Neural cell (in vitro differentiated cells): ENCODE measurements at regions not wholly inside any gene's neighbourhood (a gene's known extent, or its start where the extent isn't known, plus 50 kb on each side); places are given as distances from the start of the nearest gene placed in this dataset.

Source experiments
- H2AFZ ChIP-seq: fragments of 200-600, 300-800 bp; sonication (generic), shearing (Covaris generic); 2 replicates; pipeline ENCODE4 v1.6.0; 2014; ENCODE audit warnings: low read depth, mild to moderate bottlenecking, antibody characterized with exemption, low read length, moderate library complexity
- H3F3A ChIP-seq: fragments of 200-600 bp; shearing (Covaris generic); 2 replicates; pipeline ENCODE4 v1.6.1; 2016; ENCODE audit warnings: mild to moderate bottlenecking, moderate library complexity, mixed read lengths, antibody characterized with exemption, low read length; ENCODE audit not compliant: insufficient read depth, poor library complexity, severe bottlenecking
- H3K27ac ChIP-seq: fragments of 200-600, 300-800 bp; sonication (generic), shearing (Covaris generic); 2 replicates; pipeline ENCODE4 v1.5.1; 2014; ENCODE audit warnings: mild to moderate bottlenecking, low read length, moderate library complexity
- H3K27me3 ChIP-seq: fragments of 300-800, 200-600 bp; sonication (generic), shearing (Covaris generic); 2 replicates; pipeline ENCODE4 v1.6.0; 2014; ENCODE audit warnings: mild to moderate bottlenecking, low read depth, low read length, moderate library complexity; ENCODE audit not compliant: insufficient read depth
- H3K36me3 ChIP-seq: fragments of 300-800, 200-600 bp; sonication (generic), shearing (Covaris generic); 2 replicates; pipeline ENCODE4 v1.5.1; 2014; ENCODE audit warnings: mild to moderate bottlenecking, antibody characterized with exemption, low read length, moderate library complexity; ENCODE audit not compliant: insufficient read depth
- H3K4me2 ChIP-seq: fragments of 300-800, 200-600 bp; sonication (generic), shearing (Covaris generic); 2 replicates; pipeline ENCODE4 v1.6.0; 2014; ENCODE audit warnings: mild to moderate bottlenecking, low read length
- H3K4me3 ChIP-seq: fragments of 300-800, 200-600 bp; sonication (generic), shearing (Covaris generic); 2 replicates; pipeline ENCODE4 v1.5.1; 2014; ENCODE audit warnings: mild to moderate bottlenecking, low read length, moderate library complexity
- H3K79me2 ChIP-seq: fragments of 200-600 bp; shearing (Covaris generic); replicated peaks from 2 replicates; pipeline ENCODE4 v1.6.0; 2014; ENCODE audit warnings: mild to moderate bottlenecking, low read length, moderate library complexity; ENCODE audit not compliant: insufficient read depth
- H3K9ac ChIP-seq: fragments of 300-800, 200-600 bp; sonication (generic), shearing (Covaris generic); 2 replicates; pipeline ENCODE4 v1.6.1; 2016; ENCODE audit warnings: mild to moderate bottlenecking, low read length, mixed read lengths
- H3K9me2 ChIP-seq: fragments of 200-600 bp; shearing (Covaris generic); 2 replicates; pipeline ENCODE4 v1.6.1; 2016; ENCODE audit warnings: mild to moderate bottlenecking, low read length, mixed read lengths; ENCODE audit not compliant: insufficient read depth
- H3K9me3 ChIP-seq: fragments of 200-600, 300-800 bp; sonication (generic), shearing (Covaris generic); 2 replicates; pipeline ENCODE4 v1.6.1; 2016; ENCODE audit warnings: mild to moderate bottlenecking, mixed run types, low read length, moderate library complexity, mixed read lengths
- H4K20me1 ChIP-seq: fragments of 200-600 bp; shearing (Covaris generic); 2 replicates; pipeline ENCODE4 v1.6.1; 2016; ENCODE audit warnings: mild to moderate bottlenecking, mixed run types; ENCODE audit not compliant: insufficient read depth
- CTCF ChIP-seq: fragments of 450-650 bp; IDR thresholded peaks from 2 replicates; pipeline ENCODE4 v1.5.1; 2014; ENCODE audit warnings: antibody characterized with exemption, mild to moderate bottlenecking, moderate library complexity; ENCODE audit not compliant: poor library complexity, severe bottlenecking
- EP300 ChIP-seq: fragments of 450-650 bp; conservative IDR thresholded peaks from 2 replicates; pipeline ENCODE4 v1.6.1; 2014; ENCODE audit warnings: antibody characterized with exemption, mild to moderate bottlenecking, moderate library complexity; ENCODE audit not compliant: poor library complexity, severe bottlenecking
- EZH2 ChIP-seq: fragments of 200-600, 300-800 bp; shearing (Covaris generic), sonication (generic); IDR thresholded peaks from 2 replicates; pipeline ENCODE4 v1.6.1; 2014; ENCODE audit warnings: antibody characterized with exemption, low read length, borderline replicate concordance, mild to moderate bottlenecking; ENCODE audit not compliant: insufficient read depth, poor library complexity, severe bottlenecking
- MXI1 ChIP-seq: fragments of 450-650 bp; conservative IDR thresholded peaks from 2 replicates; pipeline ENCODE4 v1.6.1; 2014; ENCODE audit warnings: antibody characterized with exemption, mild to moderate bottlenecking; ENCODE audit not compliant: poor library complexity, severe bottlenecking
- POLR2AphosphoS5 ChIP-seq: IDR thresholded peaks from 2 replicates; pipeline ENCODE4 v1.6.1; 2012
- RAD21 ChIP-seq: fragments of 450-650 bp; conservative IDR thresholded peaks from 2 replicates; pipeline ENCODE4 v1.6.1; 2014; ENCODE audit warnings: antibody characterized with exemption, mild to moderate bottlenecking, moderate library complexity
- SMC3 ChIP-seq: fragments of 450-650 bp; conservative IDR thresholded peaks from 2 replicates; pipeline ENCODE4 v1.6.1; 2014; ENCODE audit warnings: antibody characterized with exemption, mild to moderate bottlenecking, moderate library complexity; ENCODE audit not compliant: poor library complexity
- TAF1 ChIP-seq: IDR thresholded peaks from 2 replicates; pipeline ENCODE4 v1.6.1; 2012; ENCODE audit warnings: low read depth
- TF ChIP-seq, protein P1 (sequence below): IDR thresholded peaks from 2 replicates; pipeline ENCODE4 v1.6.1; 2012; ENCODE audit warnings: borderline replicate concordance

DNA sequence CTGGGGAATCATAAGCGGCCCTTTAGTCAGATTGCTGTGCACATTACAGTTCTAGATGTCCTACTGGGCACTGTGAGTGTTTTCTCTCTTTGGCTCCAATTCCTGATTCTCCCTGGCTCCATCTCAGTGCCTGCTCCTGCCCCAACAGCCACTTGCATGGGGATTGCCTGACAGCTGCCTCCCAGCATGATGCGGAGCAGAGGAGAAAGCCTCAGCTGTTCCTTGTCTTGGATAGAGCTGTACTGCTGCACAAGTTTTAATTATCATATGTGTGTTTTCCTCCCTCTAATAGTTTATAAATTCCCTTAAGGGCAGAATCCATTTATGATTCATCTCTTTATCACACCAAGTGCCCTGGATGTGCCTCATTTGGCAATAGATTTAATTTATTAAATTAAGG is 285.8 kb upstream of the COBL start:
- Histone ChIP-seq H3K27ac (no peak overlapping the region), H3K79me2 (no peaks in the 10 kb centered on the region), H3K9ac (no peak overlapping the region), H3K9me3 (no peaks in the 10 kb centered on the region), H3K9me2 (no peaks in the 10 kb centered on the region), H3K27me3 (no peaks in the 10 kb centered on the region), H2AFZ (no peak overlapping the region), H3K4me3 (no peak overlapping the region), H4K20me1 (no peaks in the 10 kb centered on the region), H3K36me3 (no peaks in the 10 kb centered on the region), H3K4me2 (no peak overlapping the region), H3F3A (no peaks in the 10 kb centered on the region)
- TF ChIP-seq, protein P1, sequence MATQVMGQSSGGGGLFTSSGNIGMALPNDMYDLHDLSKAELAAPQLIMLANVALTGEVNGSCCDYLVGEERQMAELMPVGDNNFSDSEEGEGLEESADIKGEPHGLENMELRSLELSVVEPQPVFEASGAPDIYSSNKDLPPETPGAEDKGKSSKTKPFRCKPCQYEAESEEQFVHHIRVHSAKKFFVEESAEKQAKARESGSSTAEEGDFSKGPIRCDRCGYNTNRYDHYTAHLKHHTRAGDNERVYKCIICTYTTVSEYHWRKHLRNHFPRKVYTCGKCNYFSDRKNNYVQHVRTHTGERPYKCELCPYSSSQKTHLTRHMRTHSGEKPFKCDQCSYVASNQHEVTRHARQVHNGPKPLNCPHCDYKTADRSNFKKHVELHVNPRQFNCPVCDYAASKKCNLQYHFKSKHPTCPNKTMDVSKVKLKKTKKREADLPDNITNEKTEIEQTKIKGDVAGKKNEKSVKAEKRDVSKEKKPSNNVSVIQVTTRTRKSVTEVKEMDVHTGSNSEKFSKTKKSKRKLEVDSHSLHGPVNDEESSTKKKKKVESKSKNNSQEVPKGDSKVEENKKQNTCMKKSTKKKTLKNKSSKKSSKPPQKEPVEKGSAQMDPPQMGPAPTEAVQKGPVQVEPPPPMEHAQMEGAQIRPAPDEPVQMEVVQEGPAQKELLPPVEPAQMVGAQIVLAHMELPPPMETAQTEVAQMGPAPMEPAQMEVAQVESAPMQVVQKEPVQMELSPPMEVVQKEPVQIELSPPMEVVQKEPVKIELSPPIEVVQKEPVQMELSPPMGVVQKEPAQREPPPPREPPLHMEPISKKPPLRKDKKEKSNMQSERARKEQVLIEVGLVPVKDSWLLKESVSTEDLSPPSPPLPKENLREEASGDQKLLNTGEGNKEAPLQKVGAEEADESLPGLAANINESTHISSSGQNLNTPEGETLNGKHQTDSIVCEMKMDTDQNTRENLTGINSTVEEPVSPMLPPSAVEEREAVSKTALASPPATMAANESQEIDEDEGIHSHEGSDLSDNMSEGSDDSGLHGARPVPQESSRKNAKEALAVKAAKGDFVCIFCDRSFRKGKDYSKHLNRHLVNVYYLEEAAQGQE = no peak
- TF ChIP-seq CTCF (no peak), TAF1 (no peak), EP300 (no peak), MXI1 (no peak), SMC3 (no peak), EZH2 (no peak), RAD21 (no peak), POLR2AphosphoS5 (no peak)

DNA sequence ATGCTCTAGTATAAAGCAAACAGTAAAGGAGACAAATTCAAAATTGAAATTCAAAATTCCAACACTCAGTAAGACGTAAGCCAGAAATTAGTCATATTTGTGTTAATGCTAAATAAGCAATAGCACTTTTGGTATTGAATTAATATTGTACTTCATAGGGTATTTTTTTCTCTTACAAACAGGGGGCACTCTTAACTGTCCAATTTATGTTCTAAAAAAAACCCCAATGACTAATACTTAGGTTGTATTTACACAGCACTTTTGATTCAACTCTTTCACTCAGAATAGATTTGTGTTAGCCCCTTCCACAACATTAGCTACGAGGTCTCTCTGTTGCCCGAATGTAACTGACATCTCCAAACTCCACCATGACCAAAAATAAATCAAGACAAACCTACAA is 284.9 kb upstream of the COBL start:
- H3K27ac ChIP-seq = no peak overlapping the region

More for the DNA sequence above, 284.9 kb upstream of the COBL start:
- Histone ChIP-seq H4K20me1 (no peaks in the 10 kb centered on the region), H3K9ac (no peak overlapping the region), H3K79me2 (no peaks in the 10 kb centered on the region), H3K36me3 (no peaks in the 10 kb centered on the region), H2AFZ (no peak overlapping the region), H3F3A (no peaks in the 10 kb centered on the region), H3K9me3 (no peaks in the 10 kb centered on the region), H3K27me3 (no peaks in the 10 kb centered on the region), H3K9me2 (no peaks in the 10 kb centered on the region), H3K4me2 (no peak overlapping the region), H3K4me3 (no peak overlapping the region)
- TF ChIP-seq POLR2AphosphoS5 (no peak), MXI1 (no peak), EP300 (no peak), EZH2 (no peak), CTCF (no peak), SMC3 (no peak), TAF1 (no peak), RAD21 (no peak)
- TF ChIP-seq, protein P1 = no peak
